ENCODE measurements at regions not wholly inside any gene's neighbourhood (a gene's known extent, or its start where the extent isn't known, plus 50 kb on each side); places are given as distances from the start of the nearest gene placed in this dataset.

GRCh38 chr9:3758816-3759576 is 233.2 kb upstream of the RFX3 start:
- H3K9me3 ChIP-seq (ENCODE audit: control insufficient read depth, low read depth, low read length), result no peaks in the 10 kb centered on the region
- no peak overlapping the region for H3K4ac ChIP-seq (ENCODE audit: low read depth, low read length)
- no peak overlapping the region for H2BK120ac ChIP-seq (ENCODE audit: low read depth, low read length, poor library complexity, severe bottlenecking)
- H4K91ac ChIP-seq (ENCODE audit: insufficient read length, low read depth, low read length), result no peak overlapping the region
- no peak overlapping the region for H2BK20ac ChIP-seq (ENCODE audit: low read depth, low read length, poor library complexity, severe bottlenecking)
- no peak overlapping the region for H3K9ac ChIP-seq (ENCODE audit: extremely low read depth, insufficient read length, low read length)
- no peaks in the 10 kb centered on the region for H3K79me2 ChIP-seq (ENCODE audit: insufficient read depth, low read length)
- H3K4me1 Mint-ChIP-seq, result peaks cover 7 to 12% of the 10 kb centered on the region in 2 experiments
- H3K4me1 ChIP-seq (ENCODE audit: insufficient read depth, low read length), result no peaks in the 10 kb centered on the region
- DNase-seq, result no peak
- H2BK5ac ChIP-seq (ENCODE audit: insufficient read length, low read length), result no peak overlapping the region
- H3K36me3 Mint-ChIP-seq (ENCODE audit: insufficient read depth in 1 of 3, low read depth in 3 of 3), result peaks cover 0 to 7% (median 0%) of the 10 kb centered on the region in 3 experiments; a peak in 2 of 7 replicates
- no peak overlapping the region for H4K8ac ChIP-seq (replicated peaks; ENCODE audit: insufficient read length, low read depth, low read length)
- H4K5ac ChIP-seq (ENCODE audit: insufficient read length, low read depth, low read length), result no peak overlapping the region
- H3K4me2 ChIP-seq (ENCODE audit: insufficient read depth, insufficient read length, low read length), result no peak overlapping the region
- no peak overlapping the region for H3K4me3 Mint-ChIP-seq
- no peak overlapping the region for H2AK5ac ChIP-seq (ENCODE audit: insufficient read length, low read length)
- H4K20me1 ChIP-seq (ENCODE audit: control insufficient read depth, insufficient read depth, insufficient read length), result no peaks in the 10 kb centered on the region
- H3K27me3 Mint-ChIP-seq (ENCODE audit: low read depth), result no peaks in the 10 kb centered on the region
- WGBS (ENCODE audit: extremely low coverage, insufficient read length, low lambda C conversion rate), result no CpG with 5 or more reads among the region's 5 CpGs
- no peak overlapping the region for H3T11ph ChIP-seq (ENCODE audit: low read length)
- H3K79me1 ChIP-seq (ENCODE audit: insufficient read depth, low read depth, low read length, poor library complexity, severe bottlenecking), result no peaks in the 10 kb centered on the region
- no peaks in the 10 kb centered on the region for H3K23me2 ChIP-seq (ENCODE audit: insufficient read length, low read depth, low read length, poor library complexity, severe bottlenecking)
- no peak for TF ChIP-seq CTCF (conservative IDR thresholded peaks at IDR 0.05)
- H3K27ac ChIP-seq (ENCODE audit: insufficient read length, low read depth, low read length), result no peak overlapping the region
- no peak overlapping the region for H3K56ac ChIP-seq (ENCODE audit: insufficient read length, low read depth, low read length)
- no peaks in the 10 kb centered on the region for H3K27me3 ChIP-seq (ENCODE audit: insufficient read depth, low read length)
- H3K14ac ChIP-seq (ENCODE audit: insufficient read depth, low read length), result no peak overlapping the region
- H3K18ac ChIP-seq (ENCODE audit: insufficient read length, low read depth, low read length), result no peak overlapping the region
- no peak overlapping the region for H3K27ac Mint-ChIP-seq
- H3K23ac ChIP-seq (ENCODE audit: insufficient read length, low read depth, low read length), result no peak overlapping the region
- H2BK12ac ChIP-seq (ENCODE audit: insufficient read length, low read depth, low read length), result no peak overlapping the region
- H2BK15ac ChIP-seq (ENCODE audit: low read depth, low read length), result no peak overlapping the region
- H3K9me3 Mint-ChIP-seq, result no peaks in the 10 kb centered on the region
- no peak overlapping the region for H2AFZ ChIP-seq (ENCODE audit: low read length)

Measured in H9 (cell line).